ENCODE measurements at regions not wholly inside any gene's neighbourhood (a gene's known extent, or its start where the extent isn't known, plus 50 kb on each side); places are given as distances from the start of the nearest gene placed in this dataset.

DNA sequence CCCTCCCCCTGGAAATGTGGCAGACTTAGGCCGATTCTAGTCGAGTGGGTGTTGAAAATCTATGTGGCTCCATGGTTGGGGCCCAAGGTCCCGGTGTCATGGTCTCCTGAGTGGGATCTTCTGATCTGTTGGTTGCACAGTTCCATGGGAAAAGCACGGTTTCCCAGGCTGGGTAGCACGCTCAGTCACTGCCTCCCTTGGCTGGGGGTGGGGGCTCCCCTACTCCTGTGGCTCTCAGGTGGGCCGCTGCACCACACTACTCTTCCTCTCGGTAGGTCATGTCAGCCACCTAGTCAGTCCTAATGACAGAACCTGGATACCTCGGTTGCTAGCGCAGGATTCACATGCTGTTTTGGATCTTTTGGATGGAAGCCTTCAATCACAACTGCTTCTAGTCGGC, 247.0 kb downstream of the SPRY2 start:
- Histone ChIP-seq H3K9ac (ENCODE audit: extremely low read depth, low read length, poor library complexity, severe bottlenecking) (no peak overlapping the region), H3K36me3 (ENCODE audit: control insufficient read depth, insufficient read depth, low read length) (no peaks in the 10 kb centered on the region), H3K9me3 (ENCODE audit: control insufficient read depth, low read length) (no peaks in the 10 kb centered on the region), H3K4me1 (ENCODE audit: control insufficient read depth, insufficient read depth, low read length) (no peaks in the 10 kb centered on the region), H3K4me3 (ENCODE audit: low read length) (no peak overlapping the region), H3K27me3 (ENCODE audit: control insufficient read depth, insufficient read depth, low read length, poor library complexity, severe bottlenecking) (no peaks in the 10 kb centered on the region), H3K27ac (ENCODE audit: low read depth, low read length) (no peak overlapping the region)
- WGBS, 2 experiments (ENCODE audit: insufficient coverage in 1 of 2, insufficient read length in 1 of 2) = 93% methylated on average over 6 to 10 of the region's 10 CpGs
- Mint-ChIP-seq H3K27ac (no peak overlapping the region), H3K4me1 (no peaks in the 10 kb centered on the region), H3K36me3 (ENCODE audit: low read depth) (no peaks in the 10 kb centered on the region), H3K27me3 (ENCODE audit: insufficient read depth) (no peaks in the 10 kb centered on the region), H3K9me3 (no peaks in the 10 kb centered on the region), H3K4me3 (no peak overlapping the region)
- DNase-seq = no peak
- TF ChIP-seq, protein P1, sequence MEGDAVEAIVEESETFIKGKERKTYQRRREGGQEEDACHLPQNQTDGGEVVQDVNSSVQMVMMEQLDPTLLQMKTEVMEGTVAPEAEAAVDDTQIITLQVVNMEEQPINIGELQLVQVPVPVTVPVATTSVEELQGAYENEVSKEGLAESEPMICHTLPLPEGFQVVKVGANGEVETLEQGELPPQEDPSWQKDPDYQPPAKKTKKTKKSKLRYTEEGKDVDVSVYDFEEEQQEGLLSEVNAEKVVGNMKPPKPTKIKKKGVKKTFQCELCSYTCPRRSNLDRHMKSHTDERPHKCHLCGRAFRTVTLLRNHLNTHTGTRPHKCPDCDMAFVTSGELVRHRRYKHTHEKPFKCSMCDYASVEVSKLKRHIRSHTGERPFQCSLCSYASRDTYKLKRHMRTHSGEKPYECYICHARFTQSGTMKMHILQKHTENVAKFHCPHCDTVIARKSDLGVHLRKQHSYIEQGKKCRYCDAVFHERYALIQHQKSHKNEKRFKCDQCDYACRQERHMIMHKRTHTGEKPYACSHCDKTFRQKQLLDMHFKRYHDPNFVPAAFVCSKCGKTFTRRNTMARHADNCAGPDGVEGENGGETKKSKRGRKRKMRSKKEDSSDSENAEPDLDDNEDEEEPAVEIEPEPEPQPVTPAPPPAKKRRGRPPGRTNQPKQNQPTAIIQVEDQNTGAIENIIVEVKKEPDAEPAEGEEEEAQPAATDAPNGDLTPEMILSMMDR (conservative IDR thresholded peaks at IDR 0.05) = no peak

DNA sequence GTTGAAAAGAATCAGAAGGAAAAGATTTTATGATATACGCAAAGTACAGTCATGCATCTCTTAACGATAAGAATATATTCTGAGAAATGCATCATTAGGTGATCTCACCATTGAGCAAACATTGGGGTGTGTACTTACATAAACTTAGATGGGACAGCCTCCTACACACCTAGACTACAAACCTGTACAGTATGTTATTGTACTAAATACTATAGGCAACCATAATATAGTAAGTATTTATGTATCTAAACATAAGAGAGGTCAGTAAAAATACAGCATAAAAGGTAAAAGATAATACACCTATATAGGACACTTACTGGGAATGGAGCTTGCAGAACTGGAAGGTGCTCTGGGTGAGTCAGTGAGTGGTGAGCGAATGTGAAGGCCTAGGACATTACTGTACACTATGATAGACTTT, 254.6 kb downstream of the SPRY2 start:
- no peak overlapping the region for H3K4me3 Mint-ChIP-seq

DNA sequence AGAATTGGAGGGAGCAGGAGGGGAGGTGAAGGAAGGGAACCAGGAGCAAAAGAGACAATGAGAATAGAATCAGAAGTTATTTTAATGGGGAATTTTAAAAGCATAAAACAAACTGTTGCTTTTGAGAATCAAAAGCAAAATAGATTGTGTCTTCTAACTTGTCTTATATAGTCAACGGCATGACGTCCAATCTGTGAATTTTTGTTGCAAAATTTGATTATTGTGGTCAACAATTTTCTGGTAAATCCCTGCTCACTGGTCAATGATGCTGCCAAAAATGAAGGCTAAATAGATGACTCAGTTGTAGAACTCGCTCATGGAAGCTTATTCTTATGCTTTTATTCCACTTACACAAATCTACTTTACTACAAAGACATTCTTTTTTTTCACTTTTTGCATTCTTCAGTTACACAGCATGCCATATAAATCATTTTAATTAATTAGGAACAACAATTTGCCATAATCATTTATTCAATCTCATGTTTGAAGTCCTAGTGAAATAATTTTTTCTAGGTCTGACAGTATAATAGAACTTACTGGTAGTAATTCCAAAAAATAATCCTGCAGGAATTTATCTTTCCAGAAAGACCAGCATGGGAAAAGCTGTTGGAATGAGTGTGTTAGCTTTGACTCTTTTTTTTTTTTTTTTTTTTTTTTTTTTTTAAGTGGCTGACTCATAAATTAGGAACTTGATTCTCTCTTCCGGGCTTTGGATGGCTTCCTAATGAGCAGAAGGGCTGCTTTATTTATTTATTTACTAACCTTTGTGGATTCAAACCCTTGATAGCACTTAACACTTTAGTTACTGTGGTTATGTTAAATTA, 256.9 kb downstream of the SPRY2 start:
- peak overlapping the region; percentile 53 for H3K27ac Mint-ChIP-seq
- H3K4me1 Mint-ChIP-seq = peaks cover 16% of the 10 kb centered on the region
- Histone ChIP-seq H3K36me3 (ENCODE audit: control insufficient read depth, insufficient read depth, low read length) (no peaks in the 10 kb centered on the region), H3K9me3 (ENCODE audit: control insufficient read depth, low read length) (no peaks in the 10 kb centered on the region), H3K27me3 (ENCODE audit: control insufficient read depth, insufficient read depth, low read length, poor library complexity, severe bottlenecking) (no peaks in the 10 kb centered on the region), H3K4me1 (ENCODE audit: control insufficient read depth, insufficient read depth, low read length) (peaks cover 3% of the 10 kb centered on the region), H3K9ac (ENCODE audit: extremely low read depth, low read length, poor library complexity, severe bottlenecking) (no peak overlapping the region), H3K27ac (ENCODE audit: low read depth, low read length) (no peak overlapping the region), H3K4me3 (ENCODE audit: low read length) (no peak overlapping the region)
- H3K27me3 Mint-ChIP-seq (ENCODE audit: insufficient read depth) = no peaks in the 10 kb centered on the region
- no peaks in the 10 kb centered on the region for H3K36me3 Mint-ChIP-seq (ENCODE audit: low read depth)
- H3K4me3 Mint-ChIP-seq = no peak overlapping the region
- DNase-seq = no peak
- TF ChIP-seq, protein P1 (conservative IDR thresholded peaks at IDR 0.05) = no peak
- WGBS, 2 experiments (ENCODE audit: insufficient coverage in 1 of 2, insufficient read length in 1 of 2) = 65 to 67% methylated on average over 3 to 4 of the region's 4 CpGs
- no peaks in the 10 kb centered on the region for H3K9me3 Mint-ChIP-seq

More for the DNA sequence above, 254.6 kb downstream of the SPRY2 start:
- Histone ChIP-seq H3K9ac (ENCODE audit: extremely low read depth, low read length, poor library complexity, severe bottlenecking) (no peak overlapping the region), H3K27me3 (ENCODE audit: control insufficient read depth, insufficient read depth, low read length, poor library complexity, severe bottlenecking) (no peaks in the 10 kb centered on the region), H3K4me1 (ENCODE audit: control insufficient read depth, insufficient read depth, low read length) (peaks cover 3% of the 10 kb centered on the region), H3K27ac (ENCODE audit: low read depth, low read length) (no peak overlapping the region), H3K4me3 (ENCODE audit: low read length) (no peak overlapping the region), H3K36me3 (ENCODE audit: control insufficient read depth, insufficient read depth, low read length) (no peaks in the 10 kb centered on the region), H3K9me3 (ENCODE audit: control insufficient read depth, low read length) (no peaks in the 10 kb centered on the region)
- no peak overlapping the region for H3K27ac Mint-ChIP-seq
- 95 to 100% methylated on average over 3 of the region's 3 CpGs for WGBS, 2 experiments (ENCODE audit: insufficient coverage in 1 of 2, insufficient read length in 1 of 2)
- no peaks in the 10 kb centered on the region for H3K36me3 Mint-ChIP-seq (ENCODE audit: low read depth)
- H3K9me3 Mint-ChIP-seq = no peaks in the 10 kb centered on the region
- peaks cover 14% of the 10 kb centered on the region for H3K4me1 Mint-ChIP-seq
- TF ChIP-seq, protein P1 (conservative IDR thresholded peaks at IDR 0.05) = no peak
- DNase-seq = no peak
- H3K27me3 Mint-ChIP-seq (ENCODE audit: insufficient read depth) = no peaks in the 10 kb centered on the region
